Body of pancreas (tissue), 4 donors: ENCODE measurements at regions not wholly inside any gene's neighbourhood (a gene's known extent, or its start where the extent isn't known, plus 50 kb on each side); places are given as distances from the start of the nearest gene placed in this dataset.

Source experiments
- ATAC-seq: fragments of 150-250 bp; one replicate; pipeline ENCODE4 v1.9.1; 2016
- DNase-seq, 4 donors: peaks; one replicate each; pipeline ENCODE4 v3.0.0-alpha.2; 2019
- H3K27ac ChIP-seq, 4 donors: fragments of 200-600 bp; sonication (generic); 1 replicate in 3 of 4; 2 replicates in 1 of 4; pipeline versions ENCODE4 v1.5.1 to v1.6.1; 2016 to 2019; ENCODE audit warnings: mild to moderate bottlenecking in 1 of 4, mixed read lengths in 1 of 4, moderate library complexity in 1 of 4
- H3K27me3 ChIP-seq, 2 donors: fragments of 200-600 bp; sonication (generic); one replicate each; pipeline ENCODE4 v1.6.0; 2016; ENCODE audit warnings: mild to moderate bottlenecking in 1 of 2
- H3K36me3 ChIP-seq, 2 donors: fragments of 200-600 bp; sonication (generic); replicated peaks in 1 of 2; 2 replicates each; pipeline ENCODE4 v1.5.1; 2016; ENCODE audit warnings: low read depth in 2 of 2; ENCODE audit not compliant: insufficient read depth in 1 of 2
- H3K4me1 ChIP-seq: fragments of 200-600 bp; sonication (generic); one replicate; pipeline ENCODE4 v1.6.0; 2016
- H3K4me3 ChIP-seq, 2 donors: fragments of 200-600 bp; sonication (generic); 1 replicate in 1 of 2; 2 replicates in 1 of 2; pipeline ENCODE4 v1.5.1; 2016 to 2019
- H3K9me3 ChIP-seq, 3 donors: fragments of 200-600 bp; sonication (generic); 1 replicate in 2 of 3; 2 replicates in 1 of 3; pipeline ENCODE4 v1.5.1; 2016
- POLR2A ChIP-seq, 3 donors: fragments of 450-650 bp; IDR thresholded peaks; one replicate each; pipeline ENCODE4 v1.6.1; 2016; ENCODE audit warnings: antibody characterized with exemption in 3 of 3, mild to moderate bottlenecking in 2 of 3
- WGBS, 2 donors: methylation state at CpG; one replicate each; pipeline ENCODE4 v1.1.5; 2017; 5-methylcytosine and 5-hydroxymethylcytosine counted together
- intact Hi-C: fragments of 100-400 bp; cut with DNase I; formaldehyde crosslinking; loops from one replicate; pipeline ENCODE4 v1.15.1; 2023
- TF ChIP-seq, protein P1 (sequence below), 7 experiments: fragments of 450-650 bp in 4 of 7; fragments of 200-600 bp in 3 of 7; sonication (generic) in 3 of 7; IDR thresholded peaks; one replicate each; pipeline ENCODE4 v1.5.1; 2016 to 2019; ENCODE audit warnings: antibody characterized with exemption in 7 of 7

- Histone ChIP-seq H3K9me3 (peaks cover 0 to 4% (median 0%) of the 10 kb centered on the region in 3 donors), H3K27me3 (no peaks in the 10 kb centered on the region), H3K27ac (no peak overlapping the region), H3K36me3 (no peaks in the 10 kb centered on the region), H3K4me3 (no peak overlapping the region), H3K4me1 (no peaks in the 10 kb centered on the region)
- ATAC-seq (no peak), DNase-seq (no peak)
- no peak for TF ChIP-seq POLR2A (IDR thresholded peaks at IDR 0.05)
- TF ChIP-seq, protein P1, sequence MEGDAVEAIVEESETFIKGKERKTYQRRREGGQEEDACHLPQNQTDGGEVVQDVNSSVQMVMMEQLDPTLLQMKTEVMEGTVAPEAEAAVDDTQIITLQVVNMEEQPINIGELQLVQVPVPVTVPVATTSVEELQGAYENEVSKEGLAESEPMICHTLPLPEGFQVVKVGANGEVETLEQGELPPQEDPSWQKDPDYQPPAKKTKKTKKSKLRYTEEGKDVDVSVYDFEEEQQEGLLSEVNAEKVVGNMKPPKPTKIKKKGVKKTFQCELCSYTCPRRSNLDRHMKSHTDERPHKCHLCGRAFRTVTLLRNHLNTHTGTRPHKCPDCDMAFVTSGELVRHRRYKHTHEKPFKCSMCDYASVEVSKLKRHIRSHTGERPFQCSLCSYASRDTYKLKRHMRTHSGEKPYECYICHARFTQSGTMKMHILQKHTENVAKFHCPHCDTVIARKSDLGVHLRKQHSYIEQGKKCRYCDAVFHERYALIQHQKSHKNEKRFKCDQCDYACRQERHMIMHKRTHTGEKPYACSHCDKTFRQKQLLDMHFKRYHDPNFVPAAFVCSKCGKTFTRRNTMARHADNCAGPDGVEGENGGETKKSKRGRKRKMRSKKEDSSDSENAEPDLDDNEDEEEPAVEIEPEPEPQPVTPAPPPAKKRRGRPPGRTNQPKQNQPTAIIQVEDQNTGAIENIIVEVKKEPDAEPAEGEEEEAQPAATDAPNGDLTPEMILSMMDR (IDR thresholded peaks at IDR 0.05): no peak
- intact Hi-C loops: no loop called here
- 78 to 80% methylated on average over 2 of the region's 2 CpGs for WGBS, 2 donors
Observed at GRCh38 chr2:126329173-126329572, 326.8 kb upstream of the GYPC start.

GRCh38 chr2:126342457-126342856 is 313.5 kb upstream of the GYPC start:
- 67 to 82% methylated on average over 4 of the region's 4 CpGs for WGBS, 2 donors
- intact Hi-C loops: no loop called here
- DNase-seq (no peak), ATAC-seq (no peak)
- H3K4me1 ChIP-seq: no peaks in the 10 kb centered on the region
- H3K9me3 ChIP-seq: no peaks in the 10 kb centered on the region
- TF ChIP-seq POLR2A (IDR thresholded peaks at IDR 0.05): no peak
- TF ChIP-seq, protein P1 (IDR thresholded peaks at IDR 0.05): no peak
- no peaks in the 10 kb centered on the region for H3K27me3 ChIP-seq
- no peak overlapping the region for H3K4me3 ChIP-seq
- H3K36me3 ChIP-seq: no peaks in the 10 kb centered on the region
- no peak overlapping the region for H3K27ac ChIP-seq

GRCh38 chr2:126343136-126343535 is 312.8 kb upstream of the GYPC start:
- Histone ChIP-seq H3K27me3 (no peaks in the 10 kb centered on the region), H3K36me3 (no peaks in the 10 kb centered on the region), H3K9me3 (no peaks in the 10 kb centered on the region), H3K4me1 (no peaks in the 10 kb centered on the region), H3K27ac (no peak overlapping the region), H3K4me3 (no peak overlapping the region)
- TF ChIP-seq, protein P1 (IDR thresholded peaks at IDR 0.05): no peak
- TF ChIP-seq POLR2A (IDR thresholded peaks at IDR 0.05): no peak
- DNase-seq: no peak
- WGBS, 2 donors: 48 to 51% methylated on average over 2 of the region's 2 CpGs
- intact Hi-C loops: no loop called here
- no peak for ATAC-seq

- ATAC-seq (no peak), DNase-seq (no peak)
- no peak overlapping the region for H3K27ac ChIP-seq
- H3K4me3 ChIP-seq: no peak overlapping the region
- intact Hi-C loops: no loop called here
- H3K36me3 ChIP-seq: no peaks in the 10 kb centered on the region
- H3K9me3 ChIP-seq: no peaks in the 10 kb centered on the region
- 80 to 83% methylated on average over 2 of the region's 2 CpGs for WGBS, 2 donors
- TF ChIP-seq POLR2A (IDR thresholded peaks at IDR 0.05): no peak
- TF ChIP-seq, protein P1 (IDR thresholded peaks at IDR 0.05): no peak
- no peaks in the 10 kb centered on the region for H3K27me3 ChIP-seq
- no peaks in the 10 kb centered on the region for H3K4me1 ChIP-seq
Observed at GRCh38 chr2:126344493-126344892, 311.5 kb upstream of the GYPC start.

- no peaks in the 10 kb centered on the region for H3K36me3 ChIP-seq
- H3K4me1 ChIP-seq: no peaks in the 10 kb centered on the region
- TF ChIP-seq POLR2A (IDR thresholded peaks at IDR 0.05): no peak
- TF ChIP-seq, protein P1 (IDR thresholded peaks at IDR 0.05): no peak
- intact Hi-C loops: no loop called here
- DNase-seq (no peak), ATAC-seq (no peak)
- WGBS, 2 donors: 47 to 83% methylated on average over 1 of the region's 1 CpG
- H3K27me3 ChIP-seq: no peaks in the 10 kb centered on the region
- no peak overlapping the region for H3K4me3 ChIP-seq
- no peaks in the 10 kb centered on the region for H3K9me3 ChIP-seq
- H3K27ac ChIP-seq: no peak overlapping the region
Observed at GRCh38 chr2:126345691-126346090, 310.3 kb upstream of the GYPC start.
